ENCODE measurements at regions not wholly inside any gene's neighbourhood (a gene's known extent, or its start where the extent isn't known, plus 50 kb on each side); places are given as distances from the start of the nearest gene placed in this dataset.

- Mint-ChIP-seq H3K4me1 (ENCODE audit: low read depth) (peaks cover 45% of the 10 kb centered on the region), H3K27ac (no peak overlapping the region), H3K27me3 (peaks cover 69% of the 10 kb centered on the region), H3K36me3 (ENCODE audit: insufficient read depth) (no peaks in the 10 kb centered on the region), H3K9me3 (ENCODE audit: low read depth) (no peaks in the 10 kb centered on the region), H3K4me3 (ENCODE audit: low read depth) (no peak overlapping the region)
- TF ChIP-seq, protein P1, sequence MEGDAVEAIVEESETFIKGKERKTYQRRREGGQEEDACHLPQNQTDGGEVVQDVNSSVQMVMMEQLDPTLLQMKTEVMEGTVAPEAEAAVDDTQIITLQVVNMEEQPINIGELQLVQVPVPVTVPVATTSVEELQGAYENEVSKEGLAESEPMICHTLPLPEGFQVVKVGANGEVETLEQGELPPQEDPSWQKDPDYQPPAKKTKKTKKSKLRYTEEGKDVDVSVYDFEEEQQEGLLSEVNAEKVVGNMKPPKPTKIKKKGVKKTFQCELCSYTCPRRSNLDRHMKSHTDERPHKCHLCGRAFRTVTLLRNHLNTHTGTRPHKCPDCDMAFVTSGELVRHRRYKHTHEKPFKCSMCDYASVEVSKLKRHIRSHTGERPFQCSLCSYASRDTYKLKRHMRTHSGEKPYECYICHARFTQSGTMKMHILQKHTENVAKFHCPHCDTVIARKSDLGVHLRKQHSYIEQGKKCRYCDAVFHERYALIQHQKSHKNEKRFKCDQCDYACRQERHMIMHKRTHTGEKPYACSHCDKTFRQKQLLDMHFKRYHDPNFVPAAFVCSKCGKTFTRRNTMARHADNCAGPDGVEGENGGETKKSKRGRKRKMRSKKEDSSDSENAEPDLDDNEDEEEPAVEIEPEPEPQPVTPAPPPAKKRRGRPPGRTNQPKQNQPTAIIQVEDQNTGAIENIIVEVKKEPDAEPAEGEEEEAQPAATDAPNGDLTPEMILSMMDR (IDR thresholded peaks at IDR 0.05; ENCODE audit: unreplicated experiment), result no peak
- DNase-seq (ENCODE audit: low spot score, unreplicated experiment), result no peak
Measured at GRCh38 chr9:108270051-108270450, 585.7 kb downstream of the ACTL7B start.

DNA sequence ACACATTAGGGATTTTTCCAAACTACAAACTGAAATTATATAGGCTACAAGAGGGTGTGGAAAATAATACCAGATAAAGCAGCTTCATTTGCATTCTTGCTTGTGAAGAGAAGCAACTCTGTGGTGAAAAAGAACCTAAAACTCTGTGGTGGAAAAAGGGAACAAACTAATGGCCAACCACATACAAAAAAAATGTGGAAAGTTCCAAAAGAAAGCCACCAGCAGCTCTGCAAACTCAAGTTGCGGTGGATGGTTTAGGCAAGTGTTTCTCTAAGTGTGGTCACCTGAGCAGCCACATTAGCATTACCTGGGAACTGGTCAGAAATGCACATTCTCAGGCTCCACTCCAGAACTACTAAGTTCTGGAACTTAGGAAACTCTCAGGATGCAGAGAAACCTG is 586.4 kb downstream of the ACTL7B start:
- no peaks in the 10 kb centered on the region for H3K36me3 Mint-ChIP-seq (ENCODE audit: insufficient read depth)
- no peak overlapping the region for H3K27ac Mint-ChIP-seq
- TF ChIP-seq, protein P1 (IDR thresholded peaks at IDR 0.05; ENCODE audit: unreplicated experiment), result no peak
- H3K27me3 Mint-ChIP-seq, result peaks cover 65% of the 10 kb centered on the region
- H3K9me3 Mint-ChIP-seq (ENCODE audit: low read depth), result no peaks in the 10 kb centered on the region
- no peak for DNase-seq (ENCODE audit: low spot score, unreplicated experiment)
- H3K4me3 Mint-ChIP-seq (ENCODE audit: low read depth), result no peak overlapping the region
- peaks cover 43% of the 10 kb centered on the region for H3K4me1 Mint-ChIP-seq (ENCODE audit: low read depth)

- TF ChIP-seq, protein P1 (IDR thresholded peaks at IDR 0.05; ENCODE audit: unreplicated experiment), result no peak
- peaks cover 75% of the 10 kb centered on the region for H3K27me3 Mint-ChIP-seq
- H3K9me3 Mint-ChIP-seq (ENCODE audit: low read depth), result no peaks in the 10 kb centered on the region
- H3K4me1 Mint-ChIP-seq (ENCODE audit: low read depth), result peaks cover 11% of the 10 kb centered on the region
- no peaks in the 10 kb centered on the region for H3K36me3 Mint-ChIP-seq (ENCODE audit: insufficient read depth)
- no peak overlapping the region for H3K4me3 Mint-ChIP-seq (ENCODE audit: low read depth)
- H3K27ac Mint-ChIP-seq, result no peak overlapping the region
- DNase-seq (ENCODE audit: low spot score, unreplicated experiment), result no peak
Measured at GRCh38 chr9:108265065-108265464, 590.7 kb downstream of the ACTL7B start.

DNA sequence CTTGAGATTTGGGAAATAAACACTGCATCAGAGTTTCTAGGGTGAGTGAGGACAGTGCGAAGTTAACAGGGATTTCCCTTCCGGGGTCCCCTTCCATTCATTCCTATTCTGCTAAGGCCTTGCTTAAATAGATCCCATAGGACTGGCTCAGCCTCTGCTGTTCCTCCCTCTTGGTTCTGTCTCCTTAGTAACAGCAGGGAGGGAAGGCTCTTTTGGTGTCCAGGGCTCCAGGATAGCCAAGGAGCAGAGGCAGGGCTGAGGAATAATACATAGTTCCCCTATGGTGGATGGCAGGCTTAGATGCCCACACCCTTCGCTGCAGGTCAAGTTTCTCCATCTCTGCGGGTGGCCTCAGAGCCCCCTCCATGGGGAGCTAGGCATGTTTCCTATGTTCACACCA is 591.7 kb downstream of the ACTL7B start:
- H3K4me3 Mint-ChIP-seq (ENCODE audit: low read depth), result no peak overlapping the region
- H3K9me3 Mint-ChIP-seq (ENCODE audit: low read depth), result no peaks in the 10 kb centered on the region
- no peaks in the 10 kb centered on the region for H3K36me3 Mint-ChIP-seq (ENCODE audit: insufficient read depth)
- peaks cover 77% of the 10 kb centered on the region for H3K27me3 Mint-ChIP-seq
- no peak for DNase-seq (ENCODE audit: low spot score, unreplicated experiment)
- no peak overlapping the region for H3K27ac Mint-ChIP-seq
- H3K4me1 Mint-ChIP-seq (ENCODE audit: low read depth), result peaks cover 8% of the 10 kb centered on the region
- TF ChIP-seq, protein P1 (IDR thresholded peaks at IDR 0.05; ENCODE audit: unreplicated experiment), result no peak

GRCh38 chr9:108262836-108263235 is 593.0 kb downstream of the ACTL7B start:
- no peak for DNase-seq (ENCODE audit: low spot score, unreplicated experiment)
- Mint-ChIP-seq H3K36me3 (ENCODE audit: insufficient read depth) (no peaks in the 10 kb centered on the region), H3K4me3 (ENCODE audit: low read depth) (no peak overlapping the region), H3K27ac (no peak overlapping the region), H3K4me1 (ENCODE audit: low read depth) (peaks cover 2% of the 10 kb centered on the region), H3K27me3 (peaks cover 65% of the 10 kb centered on the region), H3K9me3 (ENCODE audit: low read depth) (no peaks in the 10 kb centered on the region)
- TF ChIP-seq, protein P1 (IDR thresholded peaks at IDR 0.05; ENCODE audit: unreplicated experiment), result no peak
